Activated CD8-positive, alpha-beta T cell treated with anti-CD3 and anti-CD28 coated beads, Interleukin-2, amount 10 ng/mL, durations not matched to agents 7 days and 5 days (primary cell): ENCODE measurements at regions not wholly inside any gene's neighbourhood (a gene's known extent, or its start where the extent isn't known, plus 50 kb on each side); places are given as distances from the start of the nearest gene placed in this dataset.
"Not testable (repeated sequence)": the region's sequence is repeated elsewhere in the genome, so short reads cannot be mapped to it uniquely, and the experiment has no call there.

ENCODE experiments used
- ATAC-seq: fragments of 150-1000 bp; cut with Tn5 transposase; one replicate; pipeline ENCODE4 v1.10.0; 2021; ENCODE audit warnings: moderate library complexity
- CTCF ChIA-PET: fragments of 350-600 bp; sonication (Branson Sonifier 250); formaldehyde crosslinking; loops from one replicate; lab custom pipeline; 2021; ENCODE audit warnings: antibody characterized with exemption; lab: Charles Lee
- POLR2A ChIA-PET: fragments of 350-600 bp; sonication (Branson Sonifier 250); formaldehyde crosslinking; loops from one replicate; lab custom pipeline; 2021; ENCODE audit warnings: antibody characterized with exemption; lab: Charles Lee
- DNase-seq: peaks from one replicate; pipeline ENCODE4 v3.0.0-alpha.2; 2020
- H3K27ac Mint-ChIP-seq: one replicate; pipeline ENCODE4 v1.8.0; 2021; ENCODE audit warnings: mild to moderate bottlenecking, mixed read lengths
- H3K27me3 Mint-ChIP-seq: one replicate; pipeline ENCODE4 v1.8.0; 2021; ENCODE audit warnings: low read depth, mixed read lengths
- H3K36me3 Mint-ChIP-seq: one replicate; pipeline ENCODE4 v1.8.0; 2021; ENCODE audit warnings: low read depth, mixed read lengths
- H3K4me1 Mint-ChIP-seq: one replicate; pipeline ENCODE4 v1.8.0; 2021; ENCODE audit warnings: low read depth, mixed read lengths
- H3K4me3 Mint-ChIP-seq: one replicate; pipeline ENCODE4 v1.8.0; 2021; ENCODE audit warnings: mild to moderate bottlenecking, mixed read lengths
- H3K9me3 Mint-ChIP-seq: one replicate; pipeline ENCODE4 v1.8.0; 2022; ENCODE audit warnings: mixed read lengths; ENCODE audit not compliant: insufficient read depth

DNA sequence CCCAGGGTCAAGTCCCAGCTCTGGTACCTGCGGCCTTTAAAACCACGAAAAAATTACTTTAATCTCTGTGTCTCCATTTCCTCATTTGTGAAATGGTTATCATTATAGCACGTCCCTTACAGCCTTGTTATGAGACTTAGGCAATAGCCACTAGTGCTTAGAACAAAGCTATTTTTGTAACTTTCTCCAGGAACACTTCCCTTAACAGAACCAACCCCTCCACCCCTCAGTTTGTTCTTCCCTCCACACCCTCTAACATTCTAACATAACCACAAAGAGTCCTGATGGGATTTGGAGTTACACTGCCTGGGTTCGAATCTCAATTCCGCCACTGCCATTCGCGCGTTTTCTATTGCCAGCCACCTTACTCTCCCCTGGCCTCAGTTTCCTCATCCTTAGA, 2777.4 kb upstream of the TPTE start:
- CTCF ChIA-PET, H3K4me3 Mint-ChIP-seq, DNase-seq, H3K9me3 Mint-ChIP-seq, H3K27me3 Mint-ChIP-seq, H3K27ac Mint-ChIP-seq, POLR2A ChIA-PET, ATAC-seq, H3K4me1 Mint-ChIP-seq, H3K36me3 Mint-ChIP-seq: not testable (repeated sequence)

DNA sequence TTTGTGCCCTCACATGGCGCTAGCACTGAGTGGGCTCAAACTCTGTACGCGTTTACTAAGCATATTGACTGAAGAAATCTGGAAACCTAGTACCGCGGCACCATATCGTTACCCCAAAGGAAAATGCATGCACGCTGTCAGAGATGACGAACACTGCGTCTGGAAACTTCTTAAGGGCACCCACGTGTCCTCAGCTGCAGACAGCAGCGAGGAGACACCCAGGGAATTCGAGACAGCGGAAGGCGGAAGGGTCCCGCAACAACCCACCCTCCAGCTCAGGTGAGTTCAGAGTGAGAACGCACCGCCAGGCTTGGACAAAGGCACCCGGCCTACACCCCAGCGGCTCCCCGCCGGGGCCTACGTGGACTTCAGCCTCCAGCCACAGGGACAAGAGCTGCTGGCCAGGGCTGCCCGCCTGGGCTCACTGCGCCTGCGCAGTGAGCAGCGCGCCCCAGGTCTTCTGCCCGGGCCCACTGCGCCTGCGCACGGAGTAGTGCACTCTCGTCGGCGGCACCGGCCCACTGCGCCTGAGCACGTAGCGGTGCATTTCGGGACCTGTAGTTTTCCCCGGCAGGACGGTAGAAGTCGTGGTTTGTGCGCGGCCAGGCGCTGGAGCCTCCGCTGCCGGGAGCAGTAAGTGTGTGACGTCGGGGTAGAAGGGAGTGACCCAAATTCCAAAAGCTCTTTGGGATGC, 2776.8 kb upstream of the TPTE start:
- CTCF ChIA-PET, H3K9me3 Mint-ChIP-seq, H3K27me3 Mint-ChIP-seq, H3K36me3 Mint-ChIP-seq, H3K27ac Mint-ChIP-seq, H3K4me3 Mint-ChIP-seq, POLR2A ChIA-PET, DNase-seq, H3K4me1 Mint-ChIP-seq: not testable (repeated sequence)
- ATAC-seq: peak; percentile 99

DNA sequence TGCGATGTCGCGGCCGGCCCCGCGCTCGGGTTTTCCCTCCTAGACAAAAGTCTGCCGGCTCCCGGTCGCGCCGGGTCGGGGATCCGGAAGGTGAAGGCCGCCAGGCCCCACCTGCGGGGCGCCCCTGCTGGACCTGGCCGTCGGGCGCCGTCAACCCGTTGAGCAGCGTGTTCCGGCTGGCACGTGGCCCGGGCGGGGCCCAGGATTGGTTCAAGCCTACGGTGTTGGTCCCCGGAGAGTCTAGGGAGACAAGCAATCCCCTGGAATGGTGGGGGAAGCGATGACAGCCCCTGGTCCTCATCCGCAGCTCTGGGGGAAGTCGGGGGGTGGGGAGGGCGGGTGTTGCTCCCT, 2776.3 kb upstream of the TPTE start:
- POLR2A ChIA-PET, H3K9me3 Mint-ChIP-seq, H3K36me3 Mint-ChIP-seq, H3K27me3 Mint-ChIP-seq, H3K27ac Mint-ChIP-seq, DNase-seq, H3K4me1 Mint-ChIP-seq, H3K4me3 Mint-ChIP-seq, CTCF ChIA-PET: not testable (repeated sequence)
- peak; percentile 91 for ATAC-seq

DNA sequence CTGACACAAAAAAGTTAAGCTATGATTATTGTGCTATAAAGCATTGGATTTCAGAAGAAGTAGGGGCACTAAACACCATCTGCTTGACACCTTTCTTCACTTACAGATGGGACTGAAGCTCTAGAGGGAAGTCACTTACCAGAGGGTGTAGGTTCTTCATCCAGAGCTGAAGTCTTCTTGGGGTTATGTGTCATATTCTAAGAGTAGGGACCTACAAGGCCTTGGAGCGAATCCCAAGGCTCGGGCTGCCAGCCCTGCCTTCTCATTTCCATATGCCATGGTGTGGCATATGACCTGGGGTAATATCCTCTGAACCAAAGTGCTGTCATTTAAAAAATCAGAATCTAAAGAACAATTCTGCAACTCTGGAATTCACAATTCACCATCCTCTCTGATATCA, 2773.4 kb upstream of the TPTE start:
- H3K27me3 Mint-ChIP-seq, H3K4me1 Mint-ChIP-seq, CTCF ChIA-PET, H3K36me3 Mint-ChIP-seq, ATAC-seq, H3K9me3 Mint-ChIP-seq, POLR2A ChIA-PET, H3K27ac Mint-ChIP-seq, DNase-seq, H3K4me3 Mint-ChIP-seq: not testable (repeated sequence)

GRCh38 chr21:7752611-7753010, 2768.8 kb upstream of the TPTE start:
- DNase-seq, ATAC-seq, H3K27me3 Mint-ChIP-seq, POLR2A ChIA-PET, CTCF ChIA-PET, H3K4me3 Mint-ChIP-seq, H3K27ac Mint-ChIP-seq, H3K9me3 Mint-ChIP-seq, H3K36me3 Mint-ChIP-seq, H3K4me1 Mint-ChIP-seq: not testable (repeated sequence)

DNA sequence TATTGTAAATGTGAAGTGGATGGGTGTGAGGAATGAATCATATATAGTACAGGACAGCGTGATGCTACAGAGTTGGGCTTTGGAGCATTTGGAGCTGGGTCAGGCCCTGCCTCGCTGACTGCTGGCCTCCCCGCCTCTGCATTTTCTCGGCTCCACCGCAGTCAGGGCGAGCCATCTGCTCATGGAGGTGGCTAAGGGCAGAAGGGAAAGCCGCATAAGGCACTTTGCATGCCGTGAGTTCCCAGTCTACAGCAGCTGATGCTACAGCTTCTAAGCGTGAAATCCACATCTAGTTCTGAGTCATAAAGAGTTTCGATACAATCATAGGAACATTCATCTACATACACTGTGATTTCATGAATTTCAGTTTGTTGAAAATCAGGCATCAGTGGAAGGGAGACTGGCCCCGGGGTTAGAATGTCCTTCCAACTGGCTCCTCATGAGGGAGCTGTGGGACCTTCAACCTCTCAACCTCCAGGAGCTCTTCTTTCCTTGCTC, 2768.0 kb upstream of the TPTE start:
- H3K4me3 Mint-ChIP-seq, H3K9me3 Mint-ChIP-seq, H3K27me3 Mint-ChIP-seq, POLR2A ChIA-PET, H3K27ac Mint-ChIP-seq, DNase-seq, H3K4me1 Mint-ChIP-seq, CTCF ChIA-PET, H3K36me3 Mint-ChIP-seq, ATAC-seq: not testable (repeated sequence)

DNA sequence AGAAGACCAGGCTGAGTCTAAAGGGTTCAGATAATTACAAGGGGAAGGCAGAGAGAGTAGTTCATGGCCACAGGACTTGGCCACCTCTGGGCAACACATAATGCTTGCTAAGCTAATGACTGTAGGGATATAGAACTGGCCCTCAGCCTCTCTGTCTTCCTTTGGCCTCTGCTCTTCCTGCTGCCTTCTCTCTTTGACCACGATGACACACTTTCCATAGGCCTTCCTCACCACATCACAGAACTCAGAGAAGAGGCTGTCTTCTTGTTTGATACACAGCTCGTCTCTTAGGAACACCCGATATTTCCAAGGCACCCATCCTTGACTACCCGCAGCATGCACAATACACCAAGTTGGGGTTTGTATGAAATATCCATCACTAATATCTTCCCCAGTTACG, 2751.4 kb upstream of the TPTE start:
- H3K4me1 Mint-ChIP-seq, DNase-seq, H3K27ac Mint-ChIP-seq, POLR2A ChIA-PET, H3K4me3 Mint-ChIP-seq, H3K27me3 Mint-ChIP-seq, H3K9me3 Mint-ChIP-seq, CTCF ChIA-PET, ATAC-seq, H3K36me3 Mint-ChIP-seq: not testable (repeated sequence)

GRCh38 chr21:7774219-7774618, 2747.2 kb upstream of the TPTE start:
- H3K4me1 Mint-ChIP-seq, H3K36me3 Mint-ChIP-seq, H3K27me3 Mint-ChIP-seq, H3K4me3 Mint-ChIP-seq, H3K9me3 Mint-ChIP-seq, DNase-seq, ATAC-seq, H3K27ac Mint-ChIP-seq, POLR2A ChIA-PET, CTCF ChIA-PET: not testable (repeated sequence)

DNA sequence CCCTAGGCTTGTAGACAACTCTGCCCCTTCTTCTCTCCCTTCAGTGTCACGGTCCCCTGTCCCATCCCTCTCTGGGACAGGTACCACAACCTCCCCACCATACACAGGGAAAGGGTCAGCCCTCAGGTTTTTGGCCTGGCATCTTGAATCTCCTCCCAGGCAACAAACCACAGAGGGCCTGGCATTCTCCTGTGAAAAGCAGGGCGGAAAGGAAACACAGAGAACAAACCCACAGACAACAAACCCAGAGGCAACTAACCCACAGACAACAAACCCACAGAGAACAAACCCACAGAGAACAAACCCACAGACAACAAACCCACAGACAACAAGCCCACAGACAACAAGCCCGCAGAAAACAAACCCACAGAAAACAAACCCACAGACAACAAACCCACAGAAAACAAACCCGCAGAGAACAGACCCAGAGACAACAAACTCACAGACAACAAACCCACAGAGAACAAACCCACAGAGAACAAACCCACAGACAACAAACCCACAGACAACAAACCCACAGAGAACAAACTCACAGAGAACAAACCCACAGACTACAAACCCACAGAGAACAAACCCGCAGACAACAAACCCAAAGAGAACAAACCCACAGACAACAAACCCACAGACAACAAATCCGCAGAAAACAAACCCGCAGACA, 2745.9 kb upstream of the TPTE start:
- H3K36me3 Mint-ChIP-seq, H3K9me3 Mint-ChIP-seq, H3K4me1 Mint-ChIP-seq, POLR2A ChIA-PET, DNase-seq, H3K27me3 Mint-ChIP-seq, ATAC-seq, CTCF ChIA-PET: not testable (repeated sequence)
- H3K4me3 Mint-ChIP-seq: peak overlapping the region; percentile 34
- H3K27ac Mint-ChIP-seq: peak overlapping the region; percentile 84

GRCh38 chr21:7776035-7776434, 2745.3 kb upstream of the TPTE start:
- H3K36me3 Mint-ChIP-seq, H3K4me1 Mint-ChIP-seq, H3K27me3 Mint-ChIP-seq, DNase-seq, H3K9me3 Mint-ChIP-seq, ATAC-seq, CTCF ChIA-PET, POLR2A ChIA-PET: not testable (repeated sequence)
- H3K27ac Mint-ChIP-seq: peak overlapping the region; percentile 84
- peak overlapping the region; percentile 34 for H3K4me3 Mint-ChIP-seq

DNA sequence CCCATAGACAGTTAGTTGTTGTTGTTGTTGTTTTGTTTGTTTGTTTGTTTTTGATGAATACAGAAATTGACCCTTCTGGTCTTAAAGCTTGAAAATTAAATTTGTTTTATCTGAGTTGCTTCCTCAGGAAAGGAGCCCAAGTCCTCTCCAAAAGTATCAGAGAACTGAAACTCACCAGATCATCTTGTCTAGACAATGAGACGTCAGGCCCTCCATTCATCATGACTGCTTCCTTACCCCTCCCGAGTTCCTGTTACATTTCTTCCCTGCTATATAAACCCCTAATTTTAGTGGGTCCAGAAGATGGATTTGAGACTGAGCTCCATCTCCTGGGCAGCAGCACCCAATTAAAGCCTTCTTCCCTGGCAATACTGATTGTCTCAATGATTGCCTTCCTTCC, 2744.8 kb upstream of the TPTE start:
- H3K9me3 Mint-ChIP-seq, H3K4me1 Mint-ChIP-seq, ATAC-seq, POLR2A ChIA-PET, H3K27ac Mint-ChIP-seq, H3K4me3 Mint-ChIP-seq, CTCF ChIA-PET, H3K36me3 Mint-ChIP-seq, DNase-seq, H3K27me3 Mint-ChIP-seq: not testable (repeated sequence)

- H3K27me3 Mint-ChIP-seq, H3K9me3 Mint-ChIP-seq, POLR2A ChIA-PET, H3K36me3 Mint-ChIP-seq, H3K27ac Mint-ChIP-seq, H3K4me3 Mint-ChIP-seq, DNase-seq, ATAC-seq, H3K4me1 Mint-ChIP-seq, CTCF ChIA-PET: not testable (repeated sequence)
Observed at GRCh38 chr21:7777289-7777688, 2744.1 kb upstream of the TPTE start.
